ENCODE measurements at regions not wholly inside any gene's neighbourhood (a gene's known extent, or its start where the extent isn't known, plus 50 kb on each side); places are given as distances from the start of the nearest gene placed in this dataset.

DNA sequence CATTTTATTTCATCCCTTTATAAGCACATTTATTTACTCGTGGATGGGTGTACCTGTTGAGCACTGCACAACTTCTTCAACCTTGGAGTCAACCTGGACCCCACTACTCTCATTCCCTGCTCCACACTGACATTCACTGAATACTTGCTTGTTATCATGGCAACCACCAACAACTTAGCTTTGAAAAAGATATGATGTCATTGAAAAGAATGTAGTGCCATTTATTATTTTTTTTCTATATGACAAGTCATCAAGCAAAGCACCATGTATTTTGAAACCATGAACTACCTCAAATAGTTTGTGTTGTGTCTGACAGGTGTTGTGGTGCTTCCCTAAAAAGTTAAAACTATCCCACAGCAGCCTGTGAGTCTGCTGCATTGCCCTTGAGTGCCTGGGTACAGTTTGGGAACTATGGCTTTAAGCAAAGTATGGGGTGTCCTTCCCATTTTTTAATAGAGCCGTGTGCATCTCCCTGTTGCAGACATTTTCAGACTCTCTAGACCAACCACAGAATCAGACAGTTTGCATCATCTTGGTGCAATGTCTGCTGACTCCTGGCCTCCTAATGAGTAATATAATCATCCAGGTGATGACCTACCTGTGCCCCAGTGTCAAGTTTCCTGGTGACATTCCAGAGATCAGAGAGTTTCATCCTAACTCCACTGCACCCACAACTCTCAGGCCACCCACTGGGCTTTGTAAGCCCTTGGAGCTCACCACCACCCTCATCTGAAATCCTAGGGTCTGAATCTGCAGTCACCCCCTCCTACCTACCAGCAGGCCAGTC, 339.7 kb upstream of the PROX1 start:
- TF ChIP-seq, protein P1, sequence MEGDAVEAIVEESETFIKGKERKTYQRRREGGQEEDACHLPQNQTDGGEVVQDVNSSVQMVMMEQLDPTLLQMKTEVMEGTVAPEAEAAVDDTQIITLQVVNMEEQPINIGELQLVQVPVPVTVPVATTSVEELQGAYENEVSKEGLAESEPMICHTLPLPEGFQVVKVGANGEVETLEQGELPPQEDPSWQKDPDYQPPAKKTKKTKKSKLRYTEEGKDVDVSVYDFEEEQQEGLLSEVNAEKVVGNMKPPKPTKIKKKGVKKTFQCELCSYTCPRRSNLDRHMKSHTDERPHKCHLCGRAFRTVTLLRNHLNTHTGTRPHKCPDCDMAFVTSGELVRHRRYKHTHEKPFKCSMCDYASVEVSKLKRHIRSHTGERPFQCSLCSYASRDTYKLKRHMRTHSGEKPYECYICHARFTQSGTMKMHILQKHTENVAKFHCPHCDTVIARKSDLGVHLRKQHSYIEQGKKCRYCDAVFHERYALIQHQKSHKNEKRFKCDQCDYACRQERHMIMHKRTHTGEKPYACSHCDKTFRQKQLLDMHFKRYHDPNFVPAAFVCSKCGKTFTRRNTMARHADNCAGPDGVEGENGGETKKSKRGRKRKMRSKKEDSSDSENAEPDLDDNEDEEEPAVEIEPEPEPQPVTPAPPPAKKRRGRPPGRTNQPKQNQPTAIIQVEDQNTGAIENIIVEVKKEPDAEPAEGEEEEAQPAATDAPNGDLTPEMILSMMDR (IDR thresholded peaks at IDR 0.05), result no peak
- Histone ChIP-seq H3K4me1 (no peaks in the 10 kb centered on the region), H3K36me3 (no peaks in the 10 kb centered on the region), H3K27me3 (no peaks in the 10 kb centered on the region), H3K4me3 (no peak overlapping the region), H3K9me3 (peaks cover 0 to under 1% of the 10 kb centered on the region in 2 donors), H3K27ac (no peak overlapping the region)
- DNase-seq (ENCODE audit: low spot score), result no peak

DNA sequence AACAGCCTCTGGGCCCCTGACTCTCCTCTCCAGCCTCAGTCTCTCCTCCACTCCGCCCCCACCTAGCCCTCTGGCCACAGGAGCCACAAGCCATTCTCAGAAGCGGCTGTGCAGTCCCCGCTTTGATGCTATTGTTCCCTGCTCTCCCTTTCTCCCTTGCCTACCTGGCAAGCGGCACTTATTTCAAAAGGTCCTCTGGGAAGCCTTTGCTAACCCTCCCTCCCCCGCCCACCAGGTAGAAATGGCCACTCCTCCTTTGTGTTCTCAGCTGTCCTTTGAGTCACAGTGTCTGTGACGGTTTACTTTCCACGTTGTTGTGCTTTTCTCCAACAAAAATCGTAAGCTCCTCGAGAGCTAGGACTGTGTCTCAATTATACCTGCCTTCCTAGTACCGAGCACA, 338.4 kb upstream of the PROX1 start:
- no peaks in the 10 kb centered on the region for H3K27me3 ChIP-seq

GRCh38 chr1:213650603-213651002, 337.2 kb upstream of the PROX1 start:
- H3K4me3 ChIP-seq, result no peak overlapping the region
- H3K27ac ChIP-seq, result no peak overlapping the region
- no peaks in the 10 kb centered on the region for H3K36me3 ChIP-seq
- H3K4me1 ChIP-seq, result no peaks in the 10 kb centered on the region
- DNase-seq (ENCODE audit: low spot score), result no peak
- H3K9me3 ChIP-seq, result no peaks in the 10 kb centered on the region
- no peaks in the 10 kb centered on the region for H3K27me3 ChIP-seq
- TF ChIP-seq, protein P1 (IDR thresholded peaks at IDR 0.05), result no peak

More for the DNA sequence above, 338.4 kb upstream of the PROX1 start:
- no peaks in the 10 kb centered on the region for H3K36me3 ChIP-seq
- DNase-seq (ENCODE audit: low spot score), result no peak
- TF ChIP-seq, protein P1 (IDR thresholded peaks at IDR 0.05), result no peak
- no peaks in the 10 kb centered on the region for H3K4me1 ChIP-seq
- no peak overlapping the region for H3K4me3 ChIP-seq
- H3K27ac ChIP-seq, result no peak overlapping the region
- no peaks in the 10 kb centered on the region for H3K9me3 ChIP-seq

- H3K36me3 ChIP-seq, result no peaks in the 10 kb centered on the region
- no peak for DNase-seq (ENCODE audit: low spot score)
- H3K4me1 ChIP-seq, result no peaks in the 10 kb centered on the region
- TF ChIP-seq, protein P1 (IDR thresholded peaks at IDR 0.05), result no peak
- H3K4me3 ChIP-seq, result no peak overlapping the region
- H3K9me3 ChIP-seq, result no peaks in the 10 kb centered on the region
- H3K27me3 ChIP-seq, result no peaks in the 10 kb centered on the region
- H3K27ac ChIP-seq, result no peak overlapping the region
Measured at GRCh38 chr1:213651077-213651476, 336.7 kb upstream of the PROX1 start.

GRCh38 chr1:213652109-213652508, 335.7 kb upstream of the PROX1 start:
- no peaks in the 10 kb centered on the region for H3K9me3 ChIP-seq
- no peaks in the 10 kb centered on the region for H3K36me3 ChIP-seq
- no peaks in the 10 kb centered on the region for H3K4me1 ChIP-seq
- no peak for DNase-seq (ENCODE audit: low spot score)
- H3K27me3 ChIP-seq, result no peaks in the 10 kb centered on the region
- no peak overlapping the region for H3K27ac ChIP-seq
- no peak overlapping the region for H3K4me3 ChIP-seq
- TF ChIP-seq, protein P1 (IDR thresholded peaks at IDR 0.05), result no peak

DNA sequence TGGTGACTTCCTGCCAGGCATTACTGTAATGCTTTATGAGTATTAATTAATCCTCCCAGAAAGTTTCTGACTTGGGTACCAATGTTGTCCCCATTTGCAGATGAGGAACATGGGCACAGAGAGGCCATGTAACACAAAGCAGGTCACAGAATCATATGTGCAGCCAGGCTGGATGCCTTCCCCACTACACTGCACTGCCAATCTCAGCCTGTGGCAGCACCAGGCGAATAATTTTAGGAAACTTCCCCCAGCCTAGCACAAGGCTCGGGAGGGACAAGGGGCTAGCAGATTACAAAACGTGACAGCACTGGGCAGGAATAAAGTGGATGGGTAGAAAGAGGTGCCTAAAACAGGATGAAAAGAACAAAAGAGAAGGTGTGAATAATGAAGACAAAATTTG, 331.7 kb upstream of the PROX1 start:
- H3K27ac ChIP-seq, result no peak overlapping the region
- no peaks in the 10 kb centered on the region for H3K9me3 ChIP-seq
- TF ChIP-seq, protein P1 (IDR thresholded peaks at IDR 0.05), result no peak
- no peaks in the 10 kb centered on the region for H3K27me3 ChIP-seq
- DNase-seq (ENCODE audit: low spot score), result no peak
- no peaks in the 10 kb centered on the region for H3K4me1 ChIP-seq
- no peak overlapping the region for H3K4me3 ChIP-seq
- no peaks in the 10 kb centered on the region for H3K36me3 ChIP-seq
